ENCODE measurements at regions not wholly inside any gene's neighbourhood (a gene's known extent, or its start where the extent isn't known, plus 50 kb on each side); places are given as distances from the start of the nearest gene placed in this dataset.
"Not testable (repeated sequence)": the region's sequence is repeated elsewhere in the genome, so short reads cannot be mapped to it uniquely, and the experiment has no call there.

DNA sequence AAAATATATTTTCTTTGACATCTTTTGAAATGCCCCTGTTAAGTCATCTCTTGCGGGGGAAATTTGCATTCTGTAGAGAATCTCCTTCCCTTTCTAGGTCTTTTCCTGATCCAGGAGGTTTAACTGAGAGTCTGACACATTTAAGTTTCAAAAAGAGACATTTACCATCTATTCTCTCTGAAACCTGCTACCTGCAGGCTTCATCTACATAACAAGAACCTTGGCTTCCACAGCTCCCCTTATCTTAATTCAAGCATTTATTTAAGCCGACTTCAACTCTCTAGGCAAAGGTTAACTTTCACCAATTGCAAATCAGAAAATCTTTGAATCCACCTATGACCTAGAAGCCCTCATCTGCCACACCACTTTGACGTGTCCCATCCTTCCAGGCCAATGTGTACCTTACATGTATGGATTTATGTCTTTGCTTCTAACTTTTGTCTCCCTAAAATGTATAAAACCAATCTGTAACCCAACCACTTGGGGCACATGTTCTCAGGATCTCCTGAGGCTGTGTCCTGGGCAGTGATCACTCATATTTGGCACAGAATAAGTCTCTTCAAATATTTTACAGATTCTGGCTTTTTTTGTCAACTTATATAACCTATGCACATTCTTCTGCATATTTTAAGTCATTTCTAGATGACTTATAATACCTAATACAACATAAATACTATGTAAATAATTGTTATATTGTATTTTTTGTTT is 666.7 kb downstream of the UTRN start:
- no peak for DNase-seq

DNA sequence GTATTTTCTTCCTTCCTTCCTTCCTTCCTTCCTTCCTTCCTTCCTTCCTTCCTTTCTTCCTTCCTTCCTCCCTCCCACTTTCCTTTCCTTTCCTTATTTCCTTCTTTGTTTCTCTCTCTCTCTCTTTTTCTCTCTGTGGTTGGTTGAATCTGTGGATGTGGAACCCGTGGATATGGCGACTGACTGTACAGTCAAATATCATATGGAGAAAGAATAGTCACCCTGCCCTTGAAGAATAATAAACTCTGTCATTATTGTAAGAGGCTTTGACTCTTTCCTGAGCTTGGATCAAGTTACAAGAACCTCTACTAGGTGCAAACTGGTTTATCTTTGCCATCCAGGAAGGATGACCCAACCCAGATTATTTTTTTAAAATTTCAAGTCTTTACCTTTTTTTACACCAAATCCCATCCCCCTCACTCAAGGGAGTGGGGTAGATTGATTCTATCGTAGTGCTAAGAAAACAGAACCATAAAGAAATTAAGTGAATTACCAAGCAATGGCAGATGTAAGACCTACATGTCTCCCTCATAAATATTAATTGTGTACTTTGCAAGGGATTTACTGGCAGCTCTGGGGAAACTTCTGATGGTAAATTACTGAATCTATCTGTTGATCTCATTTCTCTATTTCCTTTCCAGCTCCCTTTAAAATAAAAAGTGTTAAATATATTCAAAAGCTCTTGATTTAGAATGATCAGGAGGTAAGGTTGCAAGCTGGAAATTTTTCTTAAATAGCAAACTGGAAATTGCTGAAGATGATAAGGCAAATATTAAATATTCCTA is 667.5 kb downstream of the UTRN start:
- no peak for DNase-seq

DNA sequence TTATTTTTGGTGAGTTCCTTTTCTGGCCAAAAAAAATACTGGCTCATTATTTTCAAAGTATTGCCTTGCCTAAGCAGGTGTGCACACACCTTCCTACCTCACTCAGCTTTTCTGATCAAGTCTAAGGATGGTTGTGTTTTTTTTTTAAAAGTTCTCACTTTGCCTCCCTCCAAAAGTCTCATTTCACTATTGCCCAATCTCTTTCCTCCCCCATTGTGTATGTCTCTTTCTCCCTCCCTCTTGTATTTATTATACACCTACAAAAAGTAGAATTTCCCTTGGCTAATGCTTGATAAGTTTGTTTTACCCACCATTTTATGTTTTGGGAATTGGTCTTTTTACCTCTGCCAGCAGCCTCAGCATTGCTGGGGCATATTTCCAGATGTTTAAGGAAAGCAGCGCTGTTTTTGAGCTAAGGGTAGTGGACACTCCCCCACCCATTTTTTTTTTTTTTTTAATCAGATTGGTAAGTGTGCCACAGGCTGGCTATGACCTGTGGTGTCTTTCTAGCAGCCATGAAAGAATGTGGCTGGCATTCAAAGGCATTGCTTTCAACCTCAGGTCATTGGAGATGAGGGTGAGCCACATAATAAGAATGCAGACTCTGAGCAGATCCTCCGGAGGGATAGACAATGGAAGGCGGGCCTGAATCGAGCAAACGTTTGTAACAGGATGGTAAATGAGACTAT is 668.6 kb downstream of the UTRN start:
- no peak for DNase-seq

- no peak for DNase-seq
These were observed 669.1 kb downstream of the UTRN start for GRCh38 chr6:144954241-144954556.

DNA sequence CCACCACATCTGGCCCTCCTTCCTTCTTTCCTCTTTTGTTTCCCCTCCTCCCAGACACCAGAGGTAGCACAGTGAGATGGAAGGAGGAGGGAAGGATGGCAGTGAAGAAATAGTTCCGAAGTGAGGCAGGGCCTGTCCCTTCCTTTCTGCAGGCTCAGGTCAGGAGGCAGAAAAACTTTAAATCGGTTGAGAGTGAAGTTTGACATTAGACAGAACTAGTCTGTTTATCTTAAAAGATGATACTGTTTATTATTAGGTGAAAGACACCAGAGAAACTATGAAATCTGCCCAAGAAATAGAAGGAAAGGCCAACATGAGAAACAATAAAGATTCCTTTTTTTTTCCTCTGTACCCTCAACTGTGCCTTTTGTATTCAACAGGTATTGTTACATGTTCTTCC is 670.3 kb downstream of the UTRN start:
- DNase-seq = no peak

DNA sequence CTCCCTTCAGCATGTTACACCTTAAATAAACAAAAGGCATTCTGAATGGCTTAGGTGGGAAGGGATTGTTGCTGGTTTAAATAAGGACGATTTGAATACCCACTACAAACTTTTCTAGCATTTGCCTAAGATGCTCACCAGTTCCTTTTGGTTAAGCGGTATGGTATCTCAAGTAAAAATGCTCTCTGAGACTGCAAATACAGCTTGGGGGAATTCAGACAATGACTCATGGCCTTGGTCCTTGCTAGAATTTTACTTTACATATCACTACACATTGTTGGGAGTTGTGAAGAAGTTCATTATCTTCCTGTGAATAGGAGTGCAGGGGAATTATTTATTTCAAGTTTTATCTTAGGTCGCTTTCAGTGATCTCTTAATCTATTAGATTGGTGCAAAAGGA is 670.7 kb downstream of the UTRN start:
- no peak for DNase-seq

DNA sequence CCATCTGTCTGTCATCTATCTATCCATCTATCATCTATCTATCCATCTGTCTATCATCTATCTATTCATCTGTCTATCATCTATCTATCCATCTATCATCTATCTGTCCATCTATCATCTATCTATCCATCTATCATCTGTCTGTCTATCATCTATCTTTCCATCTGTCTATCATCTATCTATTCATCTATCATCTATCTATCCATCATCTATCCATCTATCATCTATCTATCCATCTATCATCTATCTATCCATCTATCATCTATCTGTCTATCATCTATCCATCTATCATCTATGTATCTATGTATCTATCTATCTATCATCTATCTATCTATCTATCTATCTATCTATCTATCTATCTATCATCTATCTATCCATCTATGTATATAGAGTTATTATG is 671.6 kb downstream of the UTRN start:
- not testable (repeated sequence) for DNase-seq

DNA sequence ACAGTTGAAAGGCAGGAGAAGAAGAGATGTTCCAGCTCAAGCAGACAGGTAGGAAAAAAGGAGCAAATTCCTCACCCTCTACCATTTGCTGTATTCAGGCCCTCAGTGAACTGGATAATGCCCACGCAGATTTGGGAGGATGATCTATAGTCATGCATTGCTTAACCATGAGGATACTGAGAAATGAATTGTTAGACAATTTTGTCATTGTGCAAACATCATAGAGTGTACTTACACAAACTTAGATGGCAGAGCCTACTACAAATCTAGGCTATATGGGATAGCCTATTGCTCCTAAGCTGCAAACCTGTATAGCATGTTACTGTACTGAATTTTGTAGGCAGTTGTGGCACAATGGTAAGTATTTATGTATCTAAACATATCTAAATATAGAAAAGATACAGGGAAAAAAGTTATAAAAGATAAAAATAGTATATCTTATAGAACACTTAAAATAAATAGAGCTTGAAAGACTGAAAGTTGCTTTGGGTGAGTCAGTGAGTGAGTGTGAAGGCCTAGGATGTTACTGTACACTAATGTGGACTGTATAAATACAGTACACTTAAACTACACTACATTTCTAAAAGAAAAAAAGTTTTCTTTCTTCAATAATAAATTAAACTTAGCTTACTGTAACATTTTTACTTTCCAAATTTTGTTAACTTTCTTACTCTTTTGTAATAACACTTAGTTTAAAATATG is 672.3 kb downstream of the UTRN start:
- DNase-seq = no peak

- no peak for DNase-seq
These were observed 684.0 kb downstream of the UTRN start for GRCh38 chr6:144969154-144969553.

DNA sequence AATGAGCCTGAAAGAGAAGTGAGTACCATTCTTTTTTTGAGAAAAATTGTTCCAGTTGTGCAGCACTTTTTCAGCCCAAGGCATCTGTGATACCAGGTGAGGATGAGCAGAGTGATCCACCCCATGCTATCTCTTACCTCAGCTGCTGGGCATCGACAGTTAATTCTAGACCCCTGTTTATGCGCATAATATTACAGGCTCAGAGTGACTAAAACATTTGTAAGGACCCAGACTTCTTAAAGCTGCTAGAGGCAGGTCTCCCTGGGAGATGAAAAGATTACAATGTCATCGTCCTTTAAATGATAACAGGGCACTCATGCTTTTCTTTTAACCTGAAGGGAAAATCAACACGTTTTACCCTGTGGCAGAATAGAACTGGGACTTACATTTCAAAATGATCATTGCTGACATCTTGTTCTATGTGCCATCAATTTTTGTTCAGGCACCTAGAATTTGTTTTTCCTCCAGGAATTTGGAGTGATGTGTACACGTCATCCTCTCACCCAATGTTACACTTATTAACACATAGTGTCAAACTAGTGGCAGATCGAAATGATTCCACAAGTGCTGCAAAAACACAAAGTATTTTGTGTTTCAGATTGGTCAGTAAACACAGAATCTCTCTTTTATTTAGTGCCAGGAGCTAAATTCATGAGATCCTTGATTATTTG is 684.6 kb downstream of the UTRN start:
- DNase-seq = no peak

DNA sequence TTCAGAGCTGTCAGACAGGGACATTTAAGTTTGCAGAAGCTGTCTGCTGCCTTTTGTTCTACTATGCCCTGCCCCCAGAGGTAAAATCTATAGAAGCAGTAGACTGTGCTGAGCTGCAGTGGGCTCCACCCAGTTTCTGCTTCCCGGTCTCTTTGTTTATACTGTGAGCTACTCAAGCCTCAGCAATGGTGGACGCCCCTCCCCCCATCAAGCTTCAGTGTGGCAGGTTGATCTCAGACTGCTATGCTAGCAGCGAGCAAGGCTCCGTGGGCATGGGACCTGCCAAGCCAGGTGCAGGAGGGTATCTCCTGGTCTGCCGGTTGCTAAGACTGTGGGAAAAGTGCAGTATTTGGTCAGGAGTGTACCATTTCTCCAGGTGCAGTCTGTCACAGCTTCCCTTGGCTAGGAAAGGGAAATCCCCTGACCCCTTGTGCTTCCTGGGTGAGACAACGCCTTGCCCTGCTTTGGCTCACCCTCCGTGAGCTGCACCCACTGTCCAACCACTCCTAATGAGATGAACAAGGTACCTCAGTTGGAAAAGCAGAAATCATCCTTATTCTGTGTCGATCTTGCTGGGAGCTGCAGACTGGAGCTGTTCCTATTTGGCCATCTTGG is 692.2 kb downstream of the UTRN start:
- DNase-seq = not testable (repeated sequence)

DNA sequence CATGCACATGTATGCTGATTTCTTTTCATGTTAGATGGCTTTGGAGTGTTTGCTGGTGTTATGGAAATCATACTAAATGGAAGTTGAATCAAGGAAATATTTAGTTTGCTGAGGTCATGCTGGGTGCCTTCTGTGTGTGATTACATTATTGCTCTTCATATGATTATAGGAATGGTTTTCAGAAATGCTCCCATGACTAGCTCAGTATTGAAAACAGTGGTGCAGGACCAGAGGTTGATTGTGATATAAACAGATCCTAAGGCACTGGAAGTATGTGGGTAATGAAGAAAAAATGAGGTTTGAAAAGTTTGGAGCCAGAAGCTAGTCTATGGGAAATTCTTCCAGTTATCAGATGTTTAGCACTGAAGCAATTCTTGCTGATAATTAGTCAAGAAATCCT is 693.1 kb downstream of the UTRN start:
- no peak for DNase-seq

DNA sequence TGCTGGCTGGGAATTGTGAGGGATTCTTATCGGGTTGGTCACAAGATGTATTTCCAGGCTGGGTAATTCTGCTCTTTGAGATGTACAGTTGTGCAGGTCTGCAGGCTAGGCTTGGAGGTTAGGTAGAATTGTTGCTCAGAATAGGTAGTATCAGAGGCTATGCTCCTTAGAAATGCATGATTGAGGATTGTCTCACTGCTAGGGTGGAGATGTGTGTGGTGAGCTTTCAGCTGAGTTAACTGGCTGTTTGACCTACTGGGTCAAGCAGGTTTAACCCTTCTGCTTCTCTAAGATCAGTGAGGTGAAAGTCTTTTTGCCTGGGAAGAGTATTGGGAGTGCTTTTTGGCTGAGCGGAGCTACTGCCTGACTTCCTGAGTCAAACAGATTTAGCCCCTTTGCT is 701.1 kb downstream of the UTRN start:
- DNase-seq = no peak

DNA sequence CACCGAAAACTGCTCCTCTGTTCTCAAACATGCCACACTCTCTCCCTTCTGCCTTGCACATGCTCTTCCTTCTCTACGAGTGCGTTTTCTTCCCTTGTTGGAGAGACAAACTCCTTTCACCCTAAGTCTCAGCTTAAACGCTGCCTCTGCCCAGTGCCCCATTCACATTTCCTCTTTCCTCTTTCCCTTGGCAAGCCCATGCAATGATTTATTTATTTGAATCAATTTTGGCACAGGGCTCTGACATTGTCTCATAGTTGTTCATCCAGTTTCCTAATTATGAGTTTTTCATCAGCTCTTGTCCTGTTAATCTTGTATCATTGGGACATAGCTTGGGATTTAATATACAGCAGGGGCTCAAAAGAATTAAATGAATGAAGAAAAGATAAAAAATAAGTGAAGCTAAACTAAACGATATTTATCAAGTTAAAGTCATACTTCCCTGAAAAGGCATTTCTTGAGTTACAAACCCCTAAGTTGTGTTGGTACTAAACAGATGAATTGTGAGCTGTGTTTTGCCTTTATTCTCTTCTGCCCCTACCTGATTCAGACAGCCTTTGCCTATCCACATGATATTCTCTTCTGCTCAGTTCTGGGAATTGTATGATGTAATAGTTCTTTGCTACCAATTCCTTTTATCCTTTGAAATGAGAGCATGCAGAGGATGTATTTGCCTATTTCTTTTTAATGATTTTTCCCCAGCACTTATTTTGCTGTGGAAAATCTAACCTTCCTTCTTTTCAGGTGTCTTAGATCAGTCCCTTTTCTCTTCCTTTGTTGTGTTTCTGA is 704.4 kb downstream of the UTRN start:
- no peak for DNase-seq

DNA sequence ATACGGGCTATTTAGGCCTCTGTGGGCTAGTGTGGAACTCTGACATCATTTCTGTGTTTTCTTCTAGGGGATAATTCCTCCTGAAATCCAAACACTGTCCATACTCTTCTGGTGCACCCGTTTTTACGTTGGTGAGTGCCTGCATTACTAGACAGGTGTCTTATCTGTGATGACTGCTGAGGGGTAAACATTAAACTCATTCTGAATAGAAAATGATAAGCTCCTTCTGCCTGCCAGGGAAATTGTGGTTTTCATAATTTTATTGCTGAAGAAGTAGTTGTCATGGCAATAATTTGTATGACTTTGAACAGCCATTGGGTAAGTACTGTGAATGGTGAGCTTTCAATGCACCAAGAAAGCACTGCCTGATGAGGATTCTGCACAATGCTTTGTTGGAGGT is 705.6 kb downstream of the UTRN start:
- no peak for DNase-seq

DNA sequence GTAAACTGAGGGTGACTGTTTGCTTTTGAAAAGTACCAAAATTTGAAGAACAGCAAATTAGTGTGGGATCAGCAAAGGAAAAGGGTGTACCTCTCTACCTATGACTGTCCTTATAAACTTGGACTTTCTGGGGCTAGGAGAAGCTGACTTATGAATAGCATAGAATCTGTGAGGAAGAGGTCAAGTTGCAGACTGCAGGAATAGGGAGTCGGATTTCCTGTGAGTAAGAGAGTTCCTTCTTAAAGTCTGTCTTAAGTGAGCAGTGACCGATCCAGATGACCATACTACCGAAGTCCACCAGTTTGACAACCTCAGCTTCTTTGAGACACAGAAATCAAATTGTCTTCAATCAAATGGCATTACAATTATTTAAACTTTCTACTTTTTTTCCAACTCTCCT is 708.7 kb downstream of the UTRN start:
- DNase-seq = no peak

- DNase-seq = no peak
These were observed 712.9 kb downstream of the UTRN start for GRCh38 chr6:144997996-144998395.

- DNase-seq = no peak
These were observed 714.0 kb downstream of the UTRN start for GRCh38 chr6:144999127-144999526.

- DNase-seq = no peak
These were observed 718.0 kb downstream of the UTRN start for GRCh38 chr6:145003145-145003544.

- DNase-seq = no peak
These were observed 721.8 kb downstream of the UTRN start for GRCh38 chr6:145006914-145007313.

- DNase-seq = no peak
These were observed 723.6 kb downstream of the UTRN start for GRCh38 chr6:145008715-145009114.

DNA sequence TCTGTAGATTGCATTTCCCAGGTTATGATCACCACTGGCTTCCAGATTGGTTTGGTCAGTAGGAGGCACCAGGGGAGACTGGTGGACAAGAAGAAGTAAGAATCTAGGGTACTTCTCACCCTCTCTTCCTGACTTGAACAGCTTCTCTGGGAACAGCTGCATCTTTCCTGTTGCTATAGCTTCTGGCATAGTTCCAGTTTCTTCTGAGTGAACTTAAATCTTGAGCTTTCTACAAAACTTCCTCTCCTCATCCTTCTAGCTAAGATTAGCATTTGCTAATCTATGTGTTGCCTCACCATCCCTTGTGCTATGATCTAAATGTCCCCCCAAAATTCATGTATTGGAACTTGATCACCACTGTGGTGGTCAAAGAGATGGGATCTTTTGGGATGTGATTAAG is 724.6 kb downstream of the UTRN start:
- no peak for DNase-seq
